MM.1S (cell line): ENCODE measurements at regions not wholly inside any gene's neighbourhood (a gene's known extent, or its start where the extent isn't known, plus 50 kb on each side); places are given as distances from the start of the nearest gene placed in this dataset.

Source experiments
- EZH2 ChIP-seq: fragments of 300-600 bp; sonication (generic); optimal IDR thresholded peaks from 2 replicates; pipeline ENCODE3; 2017; ENCODE audit warnings: low read depth, mild to moderate bottlenecking, antibody characterized with exemption, low read length, mixed read lengths
- EZH2phosphoT487 ChIP-seq: fragments of 300-600 bp; sonication (generic); IDR thresholded peaks from 2 replicates; pipeline ENCODE4 v1.6.1; 2018; ENCODE audit warnings: antibody characterized with exemption, low read length
- TF ChIP-seq, protein P1 (sequence below): fragments of 300-600 bp; sonication (generic); IDR thresholded peaks from 2 replicates; pipeline ENCODE4 v1.5.1; 2016; ENCODE audit warnings: antibody characterized with exemption, low read length, mixed read lengths

DNA sequence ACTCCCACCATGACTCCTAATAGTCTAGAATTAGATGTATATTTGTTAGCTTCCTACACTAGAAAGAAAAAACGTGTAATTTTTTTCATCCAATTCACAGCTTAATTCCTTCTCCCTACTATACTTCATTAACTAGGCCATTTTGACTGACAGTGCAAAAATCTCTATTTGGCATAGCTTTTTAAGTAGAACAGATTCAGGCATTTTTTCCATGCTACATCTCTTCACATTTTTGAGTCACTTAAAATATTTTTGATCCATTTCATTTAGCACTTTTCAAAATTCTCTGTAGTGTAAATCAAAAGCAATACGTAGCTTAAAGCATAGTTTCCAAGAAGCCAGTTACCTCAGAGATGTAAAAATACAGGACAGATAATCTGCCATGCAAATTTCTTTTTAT is 391.1 kb upstream of the NPVF start:
- TF ChIP-seq, protein P1, sequence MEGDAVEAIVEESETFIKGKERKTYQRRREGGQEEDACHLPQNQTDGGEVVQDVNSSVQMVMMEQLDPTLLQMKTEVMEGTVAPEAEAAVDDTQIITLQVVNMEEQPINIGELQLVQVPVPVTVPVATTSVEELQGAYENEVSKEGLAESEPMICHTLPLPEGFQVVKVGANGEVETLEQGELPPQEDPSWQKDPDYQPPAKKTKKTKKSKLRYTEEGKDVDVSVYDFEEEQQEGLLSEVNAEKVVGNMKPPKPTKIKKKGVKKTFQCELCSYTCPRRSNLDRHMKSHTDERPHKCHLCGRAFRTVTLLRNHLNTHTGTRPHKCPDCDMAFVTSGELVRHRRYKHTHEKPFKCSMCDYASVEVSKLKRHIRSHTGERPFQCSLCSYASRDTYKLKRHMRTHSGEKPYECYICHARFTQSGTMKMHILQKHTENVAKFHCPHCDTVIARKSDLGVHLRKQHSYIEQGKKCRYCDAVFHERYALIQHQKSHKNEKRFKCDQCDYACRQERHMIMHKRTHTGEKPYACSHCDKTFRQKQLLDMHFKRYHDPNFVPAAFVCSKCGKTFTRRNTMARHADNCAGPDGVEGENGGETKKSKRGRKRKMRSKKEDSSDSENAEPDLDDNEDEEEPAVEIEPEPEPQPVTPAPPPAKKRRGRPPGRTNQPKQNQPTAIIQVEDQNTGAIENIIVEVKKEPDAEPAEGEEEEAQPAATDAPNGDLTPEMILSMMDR = no peak
- TF ChIP-seq EZH2 = no peak
- TF ChIP-seq EZH2phosphoT487 = no peak
